ENCODE measurements at regions not wholly inside any gene's neighbourhood (a gene's known extent, or its start where the extent isn't known, plus 50 kb on each side); places are given as distances from the start of the nearest gene placed in this dataset.

GRCh38 chr16:80198311-80199299, 342.2 kb upstream of the DYNLRB2 start:
- H3K4me1 Mint-ChIP-seq (ENCODE audit: low read depth) = peaks cover 28% of the 10 kb centered on the region
- H3K36me3 Mint-ChIP-seq (ENCODE audit: low read depth) = no peaks in the 10 kb centered on the region
- H3K9me3 Mint-ChIP-seq (ENCODE audit: low read depth) = no peaks in the 10 kb centered on the region
- DNase-seq (ENCODE audit: low spot score) = no peak
- H3K4me3 Mint-ChIP-seq (ENCODE audit: unreplicated experiment) = no peak overlapping the region
- no peaks in the 10 kb centered on the region for H3K27me3 Mint-ChIP-seq (ENCODE audit: low read depth)
- no peak for TF ChIP-seq CTCF (IDR thresholded peaks at IDR 0.05)
- H3K27ac Mint-ChIP-seq (ENCODE audit: unreplicated experiment) = peak overlapping the region; percentile 87

- Mint-ChIP-seq H3K36me3 (ENCODE audit: low read depth) (no peaks in the 10 kb centered on the region), H3K27ac (ENCODE audit: unreplicated experiment) (peak overlapping the region; percentile 87), H3K9me3 (ENCODE audit: low read depth) (no peaks in the 10 kb centered on the region), H3K4me3 (ENCODE audit: unreplicated experiment) (no peak overlapping the region), H3K27me3 (ENCODE audit: low read depth) (no peaks in the 10 kb centered on the region), H3K4me1 (ENCODE audit: low read depth) (peaks cover 26% of the 10 kb centered on the region)
- DNase-seq (ENCODE audit: low spot score) = no peak
- no peak for TF ChIP-seq CTCF (IDR thresholded peaks at IDR 0.05)
Measured at GRCh38 chr16:80197741-80198201, 343.0 kb upstream of the DYNLRB2 start.

DNA sequence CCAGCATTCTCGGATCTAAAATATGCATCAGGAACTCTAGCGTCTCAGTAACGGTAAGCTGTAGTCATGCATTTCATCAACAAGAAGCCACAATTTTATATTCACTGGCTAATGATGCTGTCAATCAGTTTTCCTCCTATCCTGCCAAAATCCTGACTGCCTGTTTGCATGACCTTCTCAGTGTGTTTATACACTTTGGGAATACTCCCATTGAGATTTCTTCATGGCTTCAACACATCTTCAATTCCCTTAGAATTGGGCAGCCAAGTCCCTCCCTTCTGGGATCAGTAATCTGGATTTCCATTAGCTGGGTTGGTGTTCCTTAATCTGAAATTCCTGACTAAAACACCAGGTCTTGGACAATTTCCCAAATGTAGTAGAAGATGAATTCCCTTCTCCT, 348.9 kb upstream of the DYNLRB2 start:
- TF ChIP-seq CTCF (IDR thresholded peaks at IDR 0.05) = no peak
- DNase-seq (ENCODE audit: low spot score) = no peak
- Mint-ChIP-seq H3K27me3 (ENCODE audit: low read depth) (no peaks in the 10 kb centered on the region), H3K9me3 (ENCODE audit: low read depth) (no peaks in the 10 kb centered on the region), H3K4me3 (ENCODE audit: unreplicated experiment) (no peak overlapping the region), H3K4me1 (ENCODE audit: low read depth) (no peaks in the 10 kb centered on the region), H3K27ac (ENCODE audit: unreplicated experiment) (no peak overlapping the region), H3K36me3 (ENCODE audit: low read depth) (no peaks in the 10 kb centered on the region)

- no peak overlapping the region for H3K27ac Mint-ChIP-seq (ENCODE audit: unreplicated experiment)
- no peaks in the 10 kb centered on the region for H3K27me3 Mint-ChIP-seq (ENCODE audit: low read depth)
- no peak for DNase-seq (ENCODE audit: low spot score)
Measured at GRCh38 chr16:80189476-80190175, 351.2 kb upstream of the DYNLRB2 start.

More at GRCh38 chr16:80189476-80190175, 351.2 kb upstream of the DYNLRB2 start:
- Mint-ChIP-seq H3K36me3 (ENCODE audit: low read depth) (no peaks in the 10 kb centered on the region), H3K4me1 (ENCODE audit: low read depth) (no peaks in the 10 kb centered on the region), H3K4me3 (ENCODE audit: unreplicated experiment) (no peak overlapping the region), H3K9me3 (ENCODE audit: low read depth) (no peaks in the 10 kb centered on the region)
- no peak for TF ChIP-seq CTCF (IDR thresholded peaks at IDR 0.05)
